ENCODE measurements at regions not wholly inside any gene's neighbourhood (a gene's known extent, or its start where the extent isn't known, plus 50 kb on each side); places are given as distances from the start of the nearest gene placed in this dataset.

DNA sequence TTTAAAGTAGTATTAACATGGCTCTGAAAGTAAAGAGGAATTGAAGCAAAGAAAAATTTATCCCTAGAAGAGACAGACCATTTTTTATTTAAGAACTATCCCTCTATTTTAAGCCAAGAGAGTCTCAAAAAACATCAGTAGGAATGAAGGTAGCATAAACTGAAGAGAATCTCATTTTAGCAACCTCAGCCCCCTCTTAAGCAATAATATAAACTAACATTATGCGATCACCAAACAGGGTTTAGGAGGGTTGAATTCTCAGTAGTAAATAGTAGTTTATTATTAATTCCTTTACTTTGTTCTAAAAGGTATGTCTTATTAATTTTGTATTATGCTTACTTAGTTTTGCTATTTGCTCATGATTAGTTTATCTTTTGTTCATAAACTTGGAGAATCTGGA, 287.4 kb downstream of the CDK5RAP2 start:
- DNase-seq (ENCODE audit: low read depth in 2 of 3, low spot score in 2 of 3), result no peak

DNA sequence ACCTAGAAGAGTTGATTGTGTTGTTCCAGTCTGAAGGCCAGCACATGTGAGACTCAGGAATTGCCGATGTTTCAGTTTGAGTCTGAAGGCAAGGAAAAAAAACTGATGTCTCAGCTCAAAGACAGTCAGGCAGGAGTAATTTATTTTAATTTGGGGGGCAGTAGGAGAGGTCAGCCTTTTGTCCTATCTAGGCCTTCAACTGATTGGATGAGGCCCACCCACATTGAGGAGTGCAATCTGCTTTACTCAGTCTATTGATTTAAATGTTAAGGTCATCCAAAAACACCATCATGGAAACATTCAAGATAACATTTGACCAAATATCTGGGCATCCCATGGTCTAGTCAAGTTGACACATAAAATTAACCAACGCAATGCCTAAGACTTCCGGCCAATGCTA, 288.9 kb downstream of the CDK5RAP2 start:
- no peak for DNase-seq (ENCODE audit: low read depth in 2 of 3, low spot score in 2 of 3)

DNA sequence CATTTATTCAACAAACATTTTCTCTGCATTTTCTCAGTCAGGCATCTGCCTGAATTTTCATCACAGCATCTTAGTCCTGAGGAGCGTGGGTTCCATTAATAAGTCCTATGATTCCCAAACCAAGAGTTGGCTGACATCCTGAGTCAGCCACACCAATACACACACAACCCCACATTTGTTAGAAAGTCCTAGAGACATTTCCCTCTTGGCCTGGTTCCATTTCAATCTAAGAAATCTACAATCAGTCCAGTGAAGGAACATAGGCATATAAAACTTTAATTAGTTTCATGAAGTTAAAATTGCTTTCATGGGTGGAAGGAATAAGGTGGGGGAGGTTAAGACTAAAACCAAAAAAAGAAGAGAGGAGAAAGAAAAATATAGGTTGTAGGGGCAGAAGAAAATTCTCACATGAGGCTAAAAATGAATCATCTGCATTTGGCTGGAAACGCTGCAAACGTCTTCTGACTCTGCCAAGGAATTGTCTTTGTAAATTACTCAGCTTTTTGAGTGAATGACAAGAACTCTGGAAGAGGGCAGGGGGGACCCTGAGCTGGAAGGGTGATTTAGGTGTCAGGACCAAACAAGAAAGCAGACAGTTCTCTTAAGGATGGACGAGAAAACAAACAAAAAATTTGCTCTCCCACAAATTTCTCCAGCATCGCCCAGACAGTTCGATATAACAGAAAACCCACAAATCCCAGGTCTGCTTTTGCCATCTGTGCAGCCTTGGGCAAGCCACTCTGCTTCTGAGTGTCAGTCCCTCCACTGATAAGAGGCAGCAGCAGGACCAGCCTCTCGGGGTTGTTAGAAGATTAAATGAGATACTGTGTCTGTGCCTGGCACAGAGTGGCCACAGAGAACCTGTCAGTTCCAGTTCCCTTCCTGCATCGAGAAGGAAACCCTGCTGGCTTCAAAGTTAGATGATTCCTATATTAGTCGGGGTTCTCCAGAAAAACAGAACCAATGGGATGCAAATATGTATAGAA, 289.7 kb downstream of the CDK5RAP2 start:
- DNase-seq (ENCODE audit: low read depth in 2 of 3, low spot score in 2 of 3), result no peak

DNA sequence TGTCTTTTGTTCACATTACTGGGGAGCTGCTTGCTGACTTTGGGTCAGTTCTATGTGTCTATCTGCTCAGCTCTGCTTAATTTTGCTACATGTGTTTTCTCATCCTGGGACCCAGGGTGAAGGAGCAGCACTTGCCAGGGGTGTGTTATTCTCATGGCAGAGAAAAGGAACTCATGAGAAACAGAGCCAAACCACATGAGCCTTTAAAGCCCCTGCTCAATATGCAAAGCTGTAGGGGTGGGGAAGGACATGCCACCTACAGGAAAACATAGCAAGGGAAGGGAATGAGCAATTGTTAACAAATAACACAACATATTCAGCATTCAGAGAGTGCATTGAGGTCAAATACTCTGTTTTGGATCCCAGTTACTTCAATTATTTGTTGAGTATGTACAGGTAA, 290.9 kb downstream of the CDK5RAP2 start:
- DNase-seq (ENCODE audit: low read depth in 2 of 3, low spot score in 2 of 3), result no peak

DNA sequence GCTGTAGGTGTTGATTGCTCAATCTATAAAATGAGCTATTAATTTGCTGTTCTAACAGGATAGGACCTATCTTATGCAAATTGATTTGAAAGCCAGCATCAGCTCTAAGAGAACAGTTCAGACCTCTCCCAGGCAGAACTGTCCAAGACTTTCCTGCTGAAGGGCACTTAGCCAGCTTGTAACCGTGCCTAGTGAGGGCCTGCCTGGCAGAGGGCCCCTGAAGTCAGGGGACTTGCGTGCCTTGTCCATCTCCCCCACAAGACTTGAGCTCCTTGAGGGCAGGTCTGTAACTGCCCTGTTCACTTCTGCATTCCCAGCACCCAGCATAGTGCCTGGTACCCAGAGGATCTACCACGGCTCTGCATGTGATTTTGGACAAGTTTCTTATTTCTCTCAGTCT, 293.4 kb downstream of the CDK5RAP2 start:
- DNase-seq (ENCODE audit: low read depth in 2 of 3, low spot score in 2 of 3), result no peak

DNA sequence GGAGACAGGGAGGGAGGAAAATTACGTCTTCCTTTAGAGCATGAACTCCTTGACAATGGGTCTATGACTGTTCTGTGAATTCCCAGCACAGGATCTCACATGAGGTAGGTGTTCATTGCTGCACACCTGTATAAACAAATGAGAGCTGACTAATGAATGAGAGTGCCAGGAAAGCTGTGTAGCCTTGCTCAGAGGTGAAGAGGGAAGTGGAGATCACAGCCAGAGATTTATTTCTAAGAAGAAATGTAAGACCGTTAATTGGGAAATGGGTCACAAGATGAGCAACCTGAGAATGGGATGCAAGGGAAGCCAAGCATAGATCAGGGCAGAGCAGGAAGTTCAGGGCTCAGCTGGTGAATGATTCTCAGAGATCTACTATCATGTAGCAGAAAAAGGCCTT, 295.1 kb downstream of the CDK5RAP2 start:
- no peak for DNase-seq (ENCODE audit: low read depth in 2 of 3, low spot score in 2 of 3)

DNA sequence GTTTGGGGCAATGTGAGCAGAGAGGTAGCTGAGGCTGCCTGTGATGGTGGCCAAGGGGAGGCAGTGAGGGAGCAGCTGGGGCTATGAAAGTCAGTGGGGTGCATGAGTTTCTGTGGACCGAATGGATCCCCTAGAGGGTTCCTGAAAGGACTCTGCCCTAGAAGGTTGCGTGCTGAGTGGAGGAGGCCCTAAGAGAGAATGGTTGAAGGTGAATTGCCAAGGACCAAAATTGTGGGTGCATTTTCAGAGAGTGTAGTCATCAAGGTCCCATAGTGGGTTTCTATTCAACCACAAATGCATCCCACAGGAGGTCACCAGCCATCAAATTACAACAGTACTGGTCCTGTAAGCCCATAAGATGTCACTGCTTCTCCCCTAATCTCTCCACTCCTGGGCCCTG, 298.3 kb downstream of the CDK5RAP2 start:
- no peak for DNase-seq (ENCODE audit: low read depth in 2 of 3, low spot score in 2 of 3)

DNA sequence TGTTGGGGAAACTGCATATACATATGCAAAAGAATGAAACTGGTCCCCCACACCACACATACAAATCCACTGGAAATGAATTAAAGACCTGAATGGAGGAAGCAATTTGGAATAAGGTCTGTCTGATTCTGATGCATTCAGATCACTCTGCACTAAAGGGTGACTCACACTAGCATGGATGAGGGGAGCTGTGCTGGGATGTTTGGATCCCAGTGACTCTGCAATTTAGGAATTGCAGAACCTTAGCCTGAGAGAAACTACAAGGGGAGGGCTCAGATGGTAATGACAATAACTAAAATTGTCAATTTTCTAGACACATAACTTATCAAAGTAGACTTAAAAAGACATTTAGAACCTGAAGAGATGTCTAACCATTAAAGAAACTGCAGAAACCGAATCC, 312.0 kb downstream of the CDK5RAP2 start:
- DNase-seq (ENCODE audit: low read depth in 2 of 3, low spot score in 2 of 3), result no peak

DNA sequence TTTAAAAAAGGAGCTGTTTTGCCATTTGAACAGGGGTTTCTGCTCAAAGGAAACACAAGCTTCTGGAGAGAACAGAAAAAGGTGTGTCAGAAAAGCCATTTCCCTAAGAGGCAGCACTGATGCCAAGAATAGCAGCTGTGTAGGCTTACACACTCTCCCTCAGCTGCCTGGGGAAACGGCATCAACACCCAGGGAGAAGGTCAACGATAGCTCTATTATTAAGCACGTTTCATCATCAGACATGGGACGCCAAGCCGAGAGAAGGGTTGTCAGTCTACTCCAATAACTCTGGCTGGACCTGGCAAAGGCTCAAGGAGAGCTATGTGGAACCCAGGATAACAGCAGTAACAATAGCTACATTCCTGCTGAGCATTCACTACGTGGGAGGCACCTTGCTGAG, 314.2 kb downstream of the CDK5RAP2 start:
- no peak for DNase-seq (ENCODE audit: low read depth in 2 of 3, low spot score in 2 of 3)

DNA sequence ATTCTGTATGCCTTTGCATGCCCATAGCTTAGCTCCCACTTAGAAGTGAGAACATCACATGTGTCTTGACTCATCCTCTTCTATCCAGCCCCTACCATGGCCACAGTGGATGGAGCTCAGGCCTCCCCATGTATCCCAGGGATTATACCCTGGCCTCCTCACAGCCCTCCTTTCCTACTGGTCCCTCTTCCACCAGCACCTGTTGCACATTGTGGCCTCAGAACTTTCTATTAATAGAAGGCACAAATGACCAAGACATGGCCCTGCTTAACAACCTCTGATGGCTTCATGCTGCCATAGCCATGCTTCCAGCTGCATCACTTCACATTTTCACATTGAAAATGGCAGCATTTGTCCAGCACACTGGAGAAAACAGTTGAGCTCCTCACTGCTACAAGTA, 315.4 kb downstream of the CDK5RAP2 start:
- no peak for DNase-seq (ENCODE audit: low read depth in 2 of 3, low spot score in 2 of 3)

DNA sequence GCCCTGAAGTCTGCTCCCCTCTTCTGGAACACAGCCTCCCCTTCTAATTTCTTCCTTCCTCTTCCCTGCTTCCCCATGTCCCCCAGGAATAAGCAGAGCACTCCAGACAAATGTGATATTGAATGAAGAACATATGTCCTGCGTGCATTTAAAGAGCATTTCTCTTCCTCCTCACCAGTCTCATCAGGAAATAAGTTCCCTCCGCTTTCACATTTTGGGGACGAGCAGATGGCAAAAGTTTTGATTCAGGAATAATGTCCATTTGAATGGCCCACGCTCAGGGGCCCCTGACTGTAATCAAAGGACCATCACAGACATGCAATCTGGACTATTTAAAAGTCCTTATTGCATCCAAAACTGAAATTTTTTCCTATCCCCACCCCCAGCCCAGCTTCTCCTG, 316.1 kb downstream of the CDK5RAP2 start:
- no peak for DNase-seq (ENCODE audit: low read depth in 2 of 3, low spot score in 2 of 3)

DNA sequence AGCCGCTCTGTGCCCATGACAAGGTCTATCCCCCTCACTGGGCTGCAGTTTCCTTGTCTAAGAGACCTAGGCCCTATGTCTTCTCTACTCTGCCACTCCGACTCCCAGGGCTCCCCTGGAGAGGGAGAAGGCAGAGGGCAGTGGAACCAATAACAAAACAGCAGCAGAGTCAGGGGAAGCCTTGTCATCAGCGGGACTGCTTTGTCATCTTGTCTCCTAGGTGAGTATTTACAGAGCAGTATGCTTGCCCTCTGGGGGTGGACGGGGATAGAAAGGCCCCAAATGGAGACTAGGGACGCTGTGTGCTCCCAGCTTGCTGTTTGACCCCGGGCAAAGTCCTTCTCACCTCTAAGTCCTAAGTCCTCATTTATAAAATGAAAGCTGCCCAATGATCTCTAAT, 318.5 kb downstream of the CDK5RAP2 start:
- no peak for DNase-seq (ENCODE audit: low read depth in 2 of 3, low spot score in 2 of 3)

DNA sequence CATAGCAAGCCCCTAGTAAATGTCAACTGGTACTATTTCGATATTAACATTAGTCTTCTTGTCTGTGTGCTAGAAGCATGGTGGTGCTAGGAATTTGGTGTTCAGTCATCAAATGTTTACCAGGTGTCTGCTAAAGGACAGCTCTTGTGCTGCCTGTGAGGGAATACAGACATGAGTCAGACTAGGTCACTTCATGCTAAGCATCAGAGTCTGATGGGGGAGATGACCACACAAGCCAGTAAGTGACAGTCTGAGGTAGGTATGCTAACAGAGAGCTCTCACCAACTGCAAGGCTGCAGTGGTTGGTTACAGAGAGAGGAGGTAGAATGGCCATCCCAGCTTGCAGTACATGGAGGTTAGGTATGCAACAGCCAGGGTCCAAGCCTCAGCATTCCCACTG, 320.9 kb downstream of the CDK5RAP2 start:
- no peak for DNase-seq (ENCODE audit: low read depth in 2 of 3, low spot score in 2 of 3)

DNA sequence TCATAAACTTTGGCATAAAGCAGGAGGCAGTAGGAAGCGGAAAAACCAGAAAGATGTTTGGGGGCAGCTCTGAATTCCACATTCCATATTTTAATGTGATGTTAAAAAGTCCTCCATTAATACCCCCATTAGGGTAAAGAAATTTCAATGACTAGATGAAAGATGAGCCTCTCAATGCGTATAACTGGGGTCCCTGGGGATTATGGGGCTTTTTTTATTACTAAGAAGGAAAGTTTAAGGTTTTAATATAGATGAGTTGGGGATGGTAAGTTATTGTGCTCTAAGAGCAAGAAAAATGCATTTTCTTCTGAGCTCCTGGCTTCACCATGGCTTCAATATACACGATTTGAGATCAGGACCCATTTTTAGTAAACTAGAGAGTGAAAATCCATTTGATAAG, 321.9 kb downstream of the CDK5RAP2 start:
- DNase-seq (ENCODE audit: low read depth in 2 of 3, low spot score in 2 of 3), result no peak

DNA sequence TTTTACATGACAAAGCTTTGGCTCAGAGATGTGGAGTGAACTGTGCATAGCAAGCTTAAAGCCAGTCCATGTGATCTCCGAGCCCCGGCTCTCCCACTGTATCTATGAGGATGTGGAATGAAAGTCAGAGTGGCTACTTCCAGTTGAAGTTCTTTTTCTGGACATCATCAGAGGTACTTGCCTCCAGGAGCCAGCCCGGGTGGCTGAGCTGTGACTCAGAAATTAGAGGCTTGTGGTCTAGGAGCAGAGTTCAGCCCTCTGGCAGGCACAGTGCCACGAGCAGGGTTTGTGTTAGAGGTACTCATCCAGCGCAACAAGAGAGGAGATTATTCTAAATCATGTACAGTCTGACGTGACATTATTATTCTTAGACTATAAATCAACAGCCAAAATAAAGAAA, 322.5 kb downstream of the CDK5RAP2 start:
- DNase-seq (ENCODE audit: low read depth in 2 of 3, low spot score in 2 of 3), result no peak

DNA sequence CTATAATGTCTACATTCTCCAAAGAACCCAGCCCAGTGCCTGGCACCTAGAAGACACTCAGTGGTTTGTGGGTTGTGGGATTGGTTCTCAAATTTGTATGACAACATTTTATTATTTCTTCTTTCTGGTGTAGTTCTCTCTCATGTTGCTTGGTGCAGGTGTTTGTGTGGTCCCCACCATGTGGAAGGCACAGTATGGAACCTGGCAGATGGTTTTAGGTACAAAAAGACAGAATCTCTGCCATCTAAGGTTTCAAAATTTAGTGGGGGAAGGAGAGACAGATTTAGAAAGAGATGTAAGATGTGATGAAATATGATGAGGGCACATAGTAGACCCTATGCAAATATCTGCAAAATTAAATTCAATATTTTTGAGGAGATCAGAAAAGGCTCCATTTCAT, 323.8 kb downstream of the CDK5RAP2 start:
- DNase-seq (ENCODE audit: low read depth in 2 of 3, low spot score in 2 of 3), result no peak

DNA sequence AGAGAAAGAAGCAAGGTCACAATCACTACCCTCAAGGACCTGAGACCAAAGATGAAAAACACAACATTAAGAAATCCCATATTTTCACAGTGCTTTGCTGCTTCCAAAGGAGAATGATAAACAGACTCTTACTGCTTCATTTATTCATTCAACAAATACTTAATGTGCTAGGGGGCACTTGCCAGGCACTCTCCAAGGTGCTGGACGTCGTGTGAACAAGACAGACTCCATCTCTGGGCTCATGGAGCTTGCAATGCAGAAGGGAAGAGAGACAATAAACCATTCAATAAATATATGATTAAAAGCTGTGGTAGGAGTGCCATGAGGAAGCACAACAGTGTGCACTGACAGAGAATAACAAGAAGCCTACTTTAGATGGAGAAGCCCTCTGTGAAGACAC, 327.7 kb downstream of the CDK5RAP2 start:
- DNase-seq (ENCODE audit: low read depth in 2 of 3, low spot score in 2 of 3), result no peak

DNA sequence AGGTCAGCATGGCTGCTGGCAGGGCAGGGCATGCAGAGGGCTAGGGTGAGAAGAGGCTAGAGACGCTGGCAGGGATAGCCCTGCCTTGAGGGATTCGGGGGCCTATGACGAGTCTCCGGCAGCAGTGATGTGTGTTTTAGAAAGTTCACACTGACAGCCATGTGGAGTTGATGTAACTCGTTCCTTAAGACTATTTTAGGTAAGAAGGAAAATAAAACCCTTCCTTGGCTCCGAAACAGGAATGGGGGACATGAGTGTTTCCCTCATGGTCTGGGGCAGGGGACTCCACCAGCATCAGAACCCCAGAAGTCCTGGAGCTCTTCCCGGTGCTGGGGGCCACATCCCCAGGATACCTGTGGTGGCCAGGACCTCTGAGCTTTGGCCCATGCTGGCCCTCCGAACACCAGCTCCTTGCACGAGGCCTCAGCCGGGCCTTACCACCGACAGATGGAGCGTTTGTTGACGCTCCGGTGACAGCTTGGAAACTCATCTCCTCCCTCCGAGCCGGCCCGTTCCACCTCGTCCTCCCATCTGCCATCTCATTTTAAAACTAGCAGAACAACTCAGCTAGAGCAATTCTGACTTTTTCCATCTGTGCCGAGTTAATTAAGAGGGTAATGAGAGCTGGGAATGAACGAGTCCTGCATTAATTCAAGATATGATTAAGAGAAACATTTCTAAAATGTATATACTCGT, 337.7 kb downstream of the CDK5RAP2 start:
- DNase-seq (ENCODE audit: low read depth in 2 of 3, low spot score in 2 of 3), result no peak

DNA sequence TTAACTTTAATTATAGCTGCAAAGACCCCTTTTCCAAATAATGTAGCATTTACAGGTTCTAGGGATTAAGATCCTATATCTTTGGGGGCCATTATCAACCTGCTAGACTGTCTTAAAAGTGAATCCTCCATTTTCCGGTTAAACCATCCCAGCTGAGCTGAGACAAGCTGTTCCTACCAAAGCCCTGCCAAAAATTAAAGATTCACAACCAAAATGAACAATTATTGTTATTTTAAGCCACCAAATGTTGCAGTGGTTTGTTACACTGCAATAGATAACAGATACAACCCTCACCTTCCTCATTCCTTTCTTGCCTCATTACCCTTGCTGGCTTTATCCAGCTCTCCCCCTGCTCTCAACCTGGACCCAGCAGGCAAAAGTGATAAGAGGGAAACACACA, 343.4 kb downstream of the CDK5RAP2 start:
- no peak for DNase-seq (ENCODE audit: low read depth in 2 of 3, low spot score in 2 of 3)

DNA sequence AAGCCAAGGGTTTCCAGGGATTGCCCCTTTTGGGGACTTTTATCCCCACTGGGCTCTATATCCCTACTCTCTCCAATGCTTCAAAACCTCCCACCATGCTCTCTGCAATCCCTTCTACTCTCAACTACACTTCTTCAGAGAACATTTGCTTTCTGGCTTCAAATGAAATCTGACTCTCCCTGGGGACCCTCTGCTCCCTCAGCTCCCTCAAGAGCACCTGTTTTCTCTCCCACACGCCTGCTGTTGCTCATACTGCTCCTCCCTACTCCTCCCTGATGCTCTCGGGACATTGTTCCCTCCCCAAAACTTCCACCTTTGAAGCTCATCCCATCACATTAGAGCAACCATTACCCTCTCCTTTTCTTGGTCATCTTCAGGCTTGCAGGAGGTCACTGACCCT, 344.9 kb downstream of the CDK5RAP2 start:
- DNase-seq (ENCODE audit: low read depth in 2 of 3, low spot score in 2 of 3), result no peak

DNA sequence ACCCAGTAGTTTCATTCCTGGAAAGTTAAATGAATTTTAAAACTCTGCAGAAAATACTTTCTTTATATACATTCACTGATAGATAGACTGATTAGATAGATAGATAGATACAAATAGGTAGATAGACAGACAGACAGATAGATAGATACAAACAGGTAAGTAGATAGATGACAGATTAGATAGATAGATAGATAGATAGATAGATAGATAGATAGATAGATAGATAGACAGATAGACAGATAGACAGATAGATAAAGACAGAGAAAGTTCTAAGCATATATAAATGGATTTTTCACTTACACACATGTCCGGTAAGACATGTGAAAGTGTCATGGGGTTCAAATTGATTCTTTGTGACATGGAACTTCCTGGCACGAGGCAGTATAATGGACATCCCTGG, 349.7 kb downstream of the CDK5RAP2 start:
- DNase-seq (ENCODE audit: low read depth in 2 of 3, low spot score in 2 of 3), result no peak

DNA sequence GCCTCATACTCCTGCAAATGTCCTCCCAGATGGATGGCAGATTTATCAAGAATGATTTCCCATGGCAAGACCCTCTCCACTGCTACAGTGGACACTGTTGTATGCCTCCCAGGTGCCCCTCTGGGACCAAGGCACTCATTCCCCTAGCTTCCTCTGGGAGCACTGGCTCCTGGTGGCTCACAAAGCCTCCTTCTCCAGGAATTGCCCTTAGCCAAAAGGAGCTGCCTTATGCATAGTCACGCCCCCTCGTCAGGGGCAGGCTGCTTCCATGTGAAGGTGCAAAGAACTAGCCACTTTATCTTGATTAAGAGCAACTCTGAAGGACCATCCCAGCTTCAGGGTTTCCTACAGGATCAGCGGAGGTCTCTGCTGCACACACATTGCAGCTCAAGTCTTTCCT, 358.1 kb downstream of the CDK5RAP2 start:
- no peak for DNase-seq (ENCODE audit: low read depth in 2 of 3, low spot score in 2 of 3)

DNA sequence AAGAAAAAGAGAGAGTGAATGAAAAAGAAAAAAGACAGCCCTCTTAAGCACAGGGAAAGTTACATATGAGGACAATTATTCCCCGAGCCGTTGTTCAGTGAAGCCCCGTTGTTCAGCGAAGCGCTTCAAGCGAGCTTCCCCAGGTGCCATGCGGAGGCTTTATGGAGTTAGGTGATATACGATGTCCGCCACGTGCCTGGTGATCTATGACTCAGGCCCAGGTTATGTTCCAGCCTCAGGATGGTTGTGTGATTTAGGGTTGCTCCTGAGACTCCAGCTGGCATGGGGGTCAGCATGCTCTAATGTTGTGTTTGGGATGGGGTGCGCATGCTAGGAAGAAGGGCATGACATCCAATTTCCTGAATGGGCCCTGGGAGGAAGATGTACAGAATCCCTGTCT, 365.6 kb downstream of the CDK5RAP2 start:
- DNase-seq (ENCODE audit: low read depth in 2 of 3, low spot score in 2 of 3), result no peak

Data from activated CD8-positive, alpha-beta memory T cell treated with anti-CD3 and anti-CD28 coated beads for 48 hours (primary cell).